ENCODE measurements at regions not wholly inside any gene's neighbourhood (a gene's known extent, or its start where the extent isn't known, plus 50 kb on each side); places are given as distances from the start of the nearest gene placed in this dataset.
"Not testable (repeated sequence)": the region's sequence is repeated elsewhere in the genome, so short reads cannot be mapped to it uniquely, and the experiment has no call there.

- DNase-seq (ENCODE audit: low read depth in 3 of 3): no peak
These were observed 200.5 kb downstream of the PCDH20 start for GRCh38 chr13:61215116-61215515.

- no peak for DNase-seq (ENCODE audit: low read depth in 3 of 3)
These were observed 201.1 kb downstream of the PCDH20 start for GRCh38 chr13:61214551-61214950.

GRCh38 chr13:61205898-61206297 lies 209.8 kb downstream of the PCDH20 start:
- DNase-seq (ENCODE audit: low read depth in 3 of 3): not testable (repeated sequence)

GRCh38 chr13:61204025-61204424 lies 211.6 kb downstream of the PCDH20 start:
- no peak for DNase-seq (ENCODE audit: low read depth in 3 of 3)

- DNase-seq (ENCODE audit: low read depth in 3 of 3): no peak
These were observed 213.6 kb downstream of the PCDH20 start for GRCh38 chr13:61202042-61202441.

- DNase-seq (ENCODE audit: low read depth in 3 of 3): no peak
These were observed 222.8 kb downstream of the PCDH20 start for GRCh38 chr13:61192826-61193225.

GRCh38 chr13:61188057-61188456 lies 227.6 kb downstream of the PCDH20 start:
- no peak for DNase-seq (ENCODE audit: low read depth in 3 of 3)

GRCh38 chr13:61187471-61187870 lies 228.2 kb downstream of the PCDH20 start:
- no peak for DNase-seq (ENCODE audit: low read depth in 3 of 3)

GRCh38 chr13:61183670-61184069 lies 232.0 kb downstream of the PCDH20 start:
- DNase-seq (ENCODE audit: low read depth in 3 of 3): no peak

GRCh38 chr13:61180234-61180633 lies 235.4 kb downstream of the PCDH20 start:
- DNase-seq (ENCODE audit: low read depth in 3 of 3): no peak

GRCh38 chr13:61179741-61180140 lies 235.9 kb downstream of the PCDH20 start:
- no peak for DNase-seq (ENCODE audit: low read depth in 3 of 3)

- no peak for DNase-seq (ENCODE audit: low read depth in 3 of 3)
These were observed 244.8 kb downstream of the PCDH20 start for GRCh38 chr13:61170856-61171255.

- no peak for DNase-seq (ENCODE audit: low read depth in 3 of 3)
These were observed 253.0 kb downstream of the PCDH20 start for GRCh38 chr13:61162636-61163035.

GRCh38 chr13:61162106-61162505 lies 253.5 kb downstream of the PCDH20 start:
- no peak for DNase-seq (ENCODE audit: low read depth in 3 of 3)

GRCh38 chr13:61156753-61157152 lies 258.9 kb downstream of the PCDH20 start:
- no peak for DNase-seq (ENCODE audit: low read depth in 3 of 3)

- DNase-seq (ENCODE audit: low read depth in 3 of 3): no peak
These were observed 264.6 kb downstream of the PCDH20 start for GRCh38 chr13:61151062-61151461.

GRCh38 chr13:61149331-61149730 lies 266.3 kb downstream of the PCDH20 start:
- no peak for DNase-seq (ENCODE audit: low read depth in 3 of 3)

- DNase-seq (ENCODE audit: low read depth in 3 of 3): no peak
These were observed 266.8 kb downstream of the PCDH20 start for GRCh38 chr13:61148691-61149315.

GRCh38 chr13:61148211-61148610 lies 267.4 kb downstream of the PCDH20 start:
- no peak for DNase-seq (ENCODE audit: low read depth in 3 of 3)

- DNase-seq (ENCODE audit: low read depth in 3 of 3): no peak
These were observed 269.1 kb downstream of the PCDH20 start for GRCh38 chr13:61146571-61146970.

GRCh38 chr13:61146158-61146557 lies 269.5 kb downstream of the PCDH20 start:
- no peak for DNase-seq (ENCODE audit: low read depth in 3 of 3)

- DNase-seq (ENCODE audit: low read depth in 3 of 3): no peak
These were observed 270.6 kb downstream of the PCDH20 start for GRCh38 chr13:61144834-61145593.

GRCh38 chr13:61144301-61144700 lies 271.3 kb downstream of the PCDH20 start:
- no peak for DNase-seq (ENCODE audit: low read depth in 3 of 3)

GRCh38 chr13:61142506-61142905 lies 273.1 kb downstream of the PCDH20 start:
- DNase-seq (ENCODE audit: low read depth in 3 of 3): no peak
